ENCODE measurements at regions not wholly inside any gene's neighbourhood (a gene's known extent, or its start where the extent isn't known, plus 50 kb on each side); places are given as distances from the start of the nearest gene placed in this dataset.

DNA sequence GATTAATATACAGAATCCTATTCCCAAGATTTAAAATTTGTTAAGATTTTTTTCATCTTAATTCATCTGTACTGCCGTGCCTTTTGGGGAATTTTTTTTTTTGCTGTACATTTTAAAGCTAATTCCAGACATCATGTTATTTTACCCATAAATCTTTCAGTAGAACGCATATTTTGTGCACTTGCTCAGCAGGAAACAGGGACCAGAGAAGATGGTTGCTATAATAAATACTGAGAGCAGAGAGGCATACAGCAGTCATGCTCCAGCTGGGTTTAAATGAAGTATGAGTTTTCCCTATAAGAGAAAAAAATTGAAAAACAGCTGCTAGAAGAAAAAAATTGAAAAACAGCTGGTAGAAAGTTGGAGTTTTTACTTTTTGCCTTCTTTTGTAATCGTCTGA, 196.9 kb upstream of the PUM3 start:
- Histone ChIP-seq H3K4me3 (no peak overlapping the region), H3K36me3 (no peaks in the 10 kb centered on the region), H3K9me3 (no peaks in the 10 kb centered on the region), H3K4me1 (no peaks in the 10 kb centered on the region), H3K27me3 (no peaks in the 10 kb centered on the region), H3K27ac (no peak overlapping the region)
- no peak for DNase-seq
- TF ChIP-seq, protein P1, sequence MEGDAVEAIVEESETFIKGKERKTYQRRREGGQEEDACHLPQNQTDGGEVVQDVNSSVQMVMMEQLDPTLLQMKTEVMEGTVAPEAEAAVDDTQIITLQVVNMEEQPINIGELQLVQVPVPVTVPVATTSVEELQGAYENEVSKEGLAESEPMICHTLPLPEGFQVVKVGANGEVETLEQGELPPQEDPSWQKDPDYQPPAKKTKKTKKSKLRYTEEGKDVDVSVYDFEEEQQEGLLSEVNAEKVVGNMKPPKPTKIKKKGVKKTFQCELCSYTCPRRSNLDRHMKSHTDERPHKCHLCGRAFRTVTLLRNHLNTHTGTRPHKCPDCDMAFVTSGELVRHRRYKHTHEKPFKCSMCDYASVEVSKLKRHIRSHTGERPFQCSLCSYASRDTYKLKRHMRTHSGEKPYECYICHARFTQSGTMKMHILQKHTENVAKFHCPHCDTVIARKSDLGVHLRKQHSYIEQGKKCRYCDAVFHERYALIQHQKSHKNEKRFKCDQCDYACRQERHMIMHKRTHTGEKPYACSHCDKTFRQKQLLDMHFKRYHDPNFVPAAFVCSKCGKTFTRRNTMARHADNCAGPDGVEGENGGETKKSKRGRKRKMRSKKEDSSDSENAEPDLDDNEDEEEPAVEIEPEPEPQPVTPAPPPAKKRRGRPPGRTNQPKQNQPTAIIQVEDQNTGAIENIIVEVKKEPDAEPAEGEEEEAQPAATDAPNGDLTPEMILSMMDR (IDR thresholded peaks at IDR 0.05): no peak
- no peak for TF ChIP-seq EP300 (IDR thresholded peaks at IDR 0.05; ENCODE audit: low read depth)
- no peak for TF ChIP-seq POLR2AphosphoS5 (IDR thresholded peaks at IDR 0.05)
- no peak for TF ChIP-seq POLR2A (IDR thresholded peaks at IDR 0.05)
- intact Hi-C loops (cut with DNase I; ENCODE audit: low total_unique reads): no loop called here
- WGBS, 2 donors (ENCODE audit: low coverage in 1 of 2): 53 to 55% methylated on average over 3 of the region's 3 CpGs
- in situ Hi-C loops (cut with MboI; ENCODE audit: low pct_ligation_motif_present in 1 of 4, low pct_unique_long_range_greater_than_20kb in 1 of 4, low sequenced_read_pairs in 3 of 4): no loop called here

DNA sequence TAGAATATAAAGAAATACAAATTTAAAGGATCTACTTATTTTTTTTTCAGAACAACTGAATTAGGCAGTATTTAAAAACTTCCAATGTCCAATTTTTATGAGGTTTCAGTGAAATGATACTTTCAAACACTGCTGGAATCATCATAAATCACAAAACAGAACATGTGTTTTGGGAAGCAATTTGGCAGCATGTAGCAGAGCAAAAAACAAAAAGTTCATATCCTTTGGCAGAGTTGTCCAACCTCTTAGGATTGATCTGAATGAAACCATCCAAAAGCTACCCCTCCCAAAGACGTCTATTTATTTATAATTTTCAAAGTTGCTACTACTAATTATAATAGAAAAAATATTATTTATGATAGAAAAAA, 192.4 kb upstream of the PUM3 start:
- no peak for DNase-seq
- in situ Hi-C loops (cut with MboI; ENCODE audit: low pct_ligation_motif_present in 1 of 4, low pct_unique_long_range_greater_than_20kb in 1 of 4, low sequenced_read_pairs in 3 of 4): no loop called here
- Histone ChIP-seq H3K9me3 (no peaks in the 10 kb centered on the region), H3K27me3 (no peaks in the 10 kb centered on the region), H3K27ac (no peak overlapping the region), H3K4me1 (no peaks in the 10 kb centered on the region), H3K36me3 (no peaks in the 10 kb centered on the region), H3K4me3 (no peak overlapping the region)
- TF ChIP-seq POLR2AphosphoS5 (IDR thresholded peaks at IDR 0.05) (no peak), EP300 (IDR thresholded peaks at IDR 0.05; ENCODE audit: low read depth) (no peak), POLR2A (IDR thresholded peaks at IDR 0.05) (no peak)
- TF ChIP-seq, protein P1 (IDR thresholded peaks at IDR 0.05): no peak
- WGBS, 2 donors (ENCODE audit: low coverage in 1 of 2): 33 to 45% methylated on average over 1 of the region's 1 CpG
- intact Hi-C loops (cut with DNase I; ENCODE audit: low total_unique reads): no loop called here

DNA sequence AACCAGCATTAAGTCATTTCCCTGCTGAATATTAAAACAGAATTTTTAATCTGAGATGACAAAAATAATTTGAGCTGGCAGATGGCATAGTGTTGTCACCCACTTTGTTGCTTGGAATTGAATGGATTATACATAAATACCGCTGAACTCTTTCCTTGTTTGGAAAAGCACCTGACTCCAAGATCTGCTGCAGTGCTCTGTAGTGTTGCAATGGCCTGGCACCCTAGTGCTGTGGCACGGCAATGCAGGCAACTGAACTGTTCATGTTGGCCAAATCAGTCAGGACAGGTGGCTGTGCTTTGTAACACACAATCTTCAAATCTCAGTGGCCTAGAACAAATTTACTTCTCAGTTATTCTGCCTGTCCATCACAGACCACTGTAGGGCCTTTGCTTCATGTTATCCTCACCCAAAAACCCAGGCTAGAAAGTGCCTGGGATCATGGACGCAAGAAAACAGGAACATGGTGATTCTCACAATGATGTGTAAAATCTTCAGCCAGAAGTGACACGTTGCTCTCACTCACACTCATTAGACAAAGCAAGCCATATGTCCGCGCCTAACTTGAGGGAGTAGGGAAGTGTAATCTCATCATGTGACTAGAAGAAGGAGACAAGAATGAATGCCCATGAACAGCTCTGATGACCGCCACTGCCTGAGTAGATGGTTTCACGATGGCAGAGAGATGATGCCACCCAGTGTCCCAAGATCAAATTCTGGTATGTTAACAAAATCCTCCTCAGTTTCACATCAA, 191.9 kb upstream of the PUM3 start:
- intact Hi-C loops (cut with DNase I; ENCODE audit: low total_unique reads): no loop called here
- no peak overlapping the region for H3K4me3 ChIP-seq
- no peak overlapping the region for H3K27ac ChIP-seq
- DNase-seq: no peak
- in situ Hi-C loops (cut with MboI; ENCODE audit: low pct_ligation_motif_present in 1 of 4, low pct_unique_long_range_greater_than_20kb in 1 of 4, low sequenced_read_pairs in 3 of 4): no loop called here
- TF ChIP-seq, protein P1 (IDR thresholded peaks at IDR 0.05): no peak
- TF ChIP-seq POLR2A (IDR thresholded peaks at IDR 0.05) (no peak), POLR2AphosphoS5 (IDR thresholded peaks at IDR 0.05) (no peak), EP300 (IDR thresholded peaks at IDR 0.05; ENCODE audit: low read depth) (no peak)
- WGBS, 2 donors (ENCODE audit: low coverage in 1 of 2): 77 to 80% methylated on average over 3 to 8 of the region's 8 CpGs
- no peaks in the 10 kb centered on the region for H3K27me3 ChIP-seq
- no peaks in the 10 kb centered on the region for H3K36me3 ChIP-seq
- H3K4me1 ChIP-seq: no peaks in the 10 kb centered on the region
- H3K9me3 ChIP-seq: no peaks in the 10 kb centered on the region

DNA sequence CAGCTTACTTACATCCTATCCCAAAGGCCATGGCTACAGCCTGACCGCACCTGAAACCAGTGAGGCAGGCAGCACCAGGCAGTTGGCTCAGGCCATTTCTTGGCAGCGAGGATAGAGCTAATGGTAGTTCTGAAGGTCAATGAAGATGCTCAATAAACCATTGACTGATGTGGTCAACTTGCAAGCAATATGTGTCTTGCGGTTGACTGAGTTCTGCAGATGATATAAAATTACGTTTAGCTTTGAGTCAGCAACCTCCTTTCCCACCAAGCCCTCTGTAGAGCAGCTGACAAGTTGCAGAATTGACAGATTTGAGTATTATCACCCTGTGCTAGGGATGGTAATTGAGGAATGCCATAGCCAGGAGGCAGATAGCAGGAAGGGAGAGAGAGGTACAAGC, 189.0 kb upstream of the PUM3 start:
- no peaks in the 10 kb centered on the region for H3K27me3 ChIP-seq
- no peaks in the 10 kb centered on the region for H3K9me3 ChIP-seq
- WGBS, 2 donors (ENCODE audit: low coverage in 1 of 2): 69 to 100% methylated on average over 1 to 4 of the region's 4 CpGs
- no peak for DNase-seq
- in situ Hi-C loops (cut with MboI; ENCODE audit: low pct_ligation_motif_present in 1 of 4, low pct_unique_long_range_greater_than_20kb in 1 of 4, low sequenced_read_pairs in 3 of 4): no loop called here
- TF ChIP-seq POLR2A (IDR thresholded peaks at IDR 0.05) (no peak), EP300 (IDR thresholded peaks at IDR 0.05; ENCODE audit: low read depth) (no peak), POLR2AphosphoS5 (IDR thresholded peaks at IDR 0.05) (no peak)
- TF ChIP-seq, protein P1 (IDR thresholded peaks at IDR 0.05): no peak
- intact Hi-C loops (cut with DNase I; ENCODE audit: low total_unique reads): no loop called here
- no peak overlapping the region for H3K4me3 ChIP-seq
- H3K4me1 ChIP-seq: no peaks in the 10 kb centered on the region
- no peaks in the 10 kb centered on the region for H3K36me3 ChIP-seq
- no peak overlapping the region for H3K27ac ChIP-seq
